ENCODE measurements at regions not wholly inside any gene's neighbourhood (a gene's known extent, or its start where the extent isn't known, plus 50 kb on each side); places are given as distances from the start of the nearest gene placed in this dataset.

- no peaks in the 10 kb centered on the region for H3K79me2 ChIP-seq (ENCODE audit: insufficient read depth, low read length)
- ChIA-PET CTCF (ENCODE audit: low intra/inter-chr PET ratio, low total read pairs) (no interaction called here), POLR2A (no interaction called here)
- no peaks in the 10 kb centered on the region for H3K36me3 ChIP-seq (replicated peaks in 1 of 2; ENCODE audit: control insufficient read depth in 1 of 2, insufficient read depth in 2 of 2, low read length in 2 of 2)
- H2AFZ ChIP-seq (ENCODE audit: low read length): no peak overlapping the region
- BruUV-seq (replicated peaks): no TSS peak
- no peaks in the 10 kb centered on the region for H3K4me1 ChIP-seq (ENCODE audit: insufficient read depth, low read length)
- no peaks in the 10 kb centered on the region for H3K27me3 ChIP-seq (ENCODE audit: control insufficient read depth in 1 of 2, insufficient read depth in 2 of 2, low read length in 2 of 2)
- ATAC-seq: no peak
- H3K9me3 ChIP-seq (ENCODE audit: low read length): peaks cover 20% of the 10 kb centered on the region
- in situ Hi-C loops (cut with HindIII; ENCODE audit: extremely low pct_ligation_motif_present, low pct_unique_long_range_greater_than_20kb) (no loop called here), intact Hi-C loops (cut with micrococcal nuclease; ENCODE audit: unreplicated experiment) (no loop called here)
- no peaks in the 10 kb centered on the region for H4K20me1 ChIP-seq (ENCODE audit: insufficient read depth, low read length)
- no peak overlapping the region for H3K27ac ChIP-seq (ENCODE audit: extremely low read length, insufficient read depth, low read length)
- FAIRE-seq: no peak
- DNase-seq (ENCODE audit: low spot score): no peak
- no peak overlapping the region for H3K9ac ChIP-seq (ENCODE audit: insufficient read depth, low read depth, low read length)
- H3K4me2 ChIP-seq (ENCODE audit: low read depth, low read length): no peak overlapping the region
- H3K4me3 ChIP-seq (replicated peaks in 1 of 3; ENCODE audit: insufficient read depth in 1 of 3, low read depth in 2 of 3, low read length in 3 of 3): no peak overlapping the region
- TF ChIP-seq IKZF4 (CRISPR knock-in tag; IDR thresholded peaks at IDR 0.05; ENCODE audit: borderline replicate concordance, low read depth, not compliant biosample characterization) (no peak), NR1H2 (CRISPR knock-in tag; IDR thresholded peaks at IDR 0.05; ENCODE audit: borderline replicate concordance, low read depth) (no peak), ATF7 (IDR thresholded peaks at IDR 0.05) (no peak), ATF7 (CRISPR knock-in tag; IDR thresholded peaks at IDR 0.05) (no peak), ZNF724P (CRISPR knock-in tag; IDR thresholded peaks at IDR 0.05; ENCODE audit: borderline replicate concordance) (no peak), CSRNP2 (CRISPR knock-in tag; conservative IDR thresholded peaks at IDR 0.05; ENCODE audit: low read depth) (no peak), ZBED4 (CRISPR knock-in tag; IDR thresholded peaks at IDR 0.05; ENCODE audit: borderline replicate concordance) (no peak), ZNF280D (CRISPR knock-in tag; IDR thresholded peaks at IDR 0.05) (no peak), KLF9 (CRISPR knock-in tag; IDR thresholded peaks at IDR 0.05; ENCODE audit: low read depth) (no peak), RNF2 (conservative IDR thresholded peaks at IDR 0.05; ENCODE audit: low read depth) (no peak), NCOA1 (CRISPR knock-in tag; IDR thresholded peaks at IDR 0.05) (no peak)
- 29% methylated on average over 2 of the region's 2 CpGs for WGBS (ENCODE audit: low lambda C conversion rate)
Measured at GRCh38 chr1:95832370-95832769, 598.4 kb downstream of the RWDD3 start.
